HG02981 (cell line): ENCODE measurements at regions not wholly inside any gene's neighbourhood (a gene's known extent, or its start where the extent isn't known, plus 50 kb on each side); places are given as distances from the start of the nearest gene placed in this dataset.

Source experiments
- ATAC-seq: cut with Tn5 transposase; IDR thresholded peaks from one replicate; pipeline ENCODE4 v1.9.1; 2021; ENCODE audit warnings: mild to moderate bottlenecking, moderate library complexity; ENCODE audit not compliant: unreplicated experiment

DNA sequence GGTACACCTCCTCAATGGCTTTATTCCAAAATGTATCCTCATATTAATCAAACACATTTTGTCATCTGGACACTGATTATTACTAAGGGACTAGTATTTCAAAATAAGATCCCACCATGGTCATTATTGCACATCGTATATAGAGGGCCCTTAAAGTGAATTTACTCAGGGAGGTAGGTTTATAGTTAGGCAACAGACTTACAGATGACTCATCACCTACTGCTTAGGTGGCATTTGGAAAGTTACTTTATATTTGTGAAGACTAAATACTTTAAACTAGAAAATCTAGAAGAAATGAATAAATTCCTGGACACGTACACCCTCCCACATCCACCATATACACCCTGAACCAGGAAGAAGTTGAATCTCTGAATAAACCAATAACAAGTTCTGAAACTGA lies 353.0 kb downstream of the KCTD12 start:
- ATAC-seq = no peak

DNA sequence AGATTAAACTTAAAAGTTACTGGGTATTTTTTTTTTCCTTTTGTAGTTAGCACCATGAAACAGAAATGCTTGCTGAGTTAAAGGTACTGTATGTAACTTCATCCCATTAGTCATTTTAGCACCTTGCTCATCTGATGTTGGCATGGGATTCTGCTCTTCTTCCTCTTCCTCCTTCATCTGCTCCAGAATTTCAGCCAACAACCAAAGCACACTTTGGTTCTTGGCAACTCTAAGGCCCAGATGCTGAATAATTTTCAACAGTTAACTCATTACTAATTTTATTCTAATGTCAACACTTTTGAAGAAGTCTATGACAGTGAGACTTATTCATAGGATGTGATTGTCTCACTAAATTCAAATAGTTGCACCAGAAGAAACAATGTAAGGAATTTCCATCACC lies 359.2 kb downstream of the KCTD12 start:
- no peak for ATAC-seq

- ATAC-seq = no peak
These were observed 362.4 kb downstream of the KCTD12 start for GRCh38 chr13:76523740-76524340.

GRCh38 chr13:76522083-76522755 lies 364.0 kb downstream of the KCTD12 start:
- no peak for ATAC-seq

DNA sequence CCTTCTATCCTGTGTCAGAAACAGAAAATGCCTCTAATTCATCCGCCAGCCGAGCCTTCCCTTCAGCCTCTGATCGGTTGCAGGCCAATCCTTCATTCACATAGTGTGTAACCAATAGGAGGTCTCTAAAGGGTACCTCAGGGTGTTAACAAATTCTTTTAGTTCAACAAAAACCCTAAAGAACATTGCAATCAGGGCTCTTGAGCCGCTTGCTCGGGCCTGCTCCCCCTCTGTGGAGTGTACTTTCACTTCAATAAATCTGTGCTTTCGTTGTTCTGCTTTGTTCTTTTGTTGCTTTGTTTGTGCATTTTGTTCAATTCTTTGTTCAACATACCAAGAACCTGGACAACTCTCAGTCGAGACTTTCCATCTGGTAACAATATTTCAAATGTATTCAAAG lies 366.5 kb downstream of the KCTD12 start:
- no peak for ATAC-seq

GRCh38 chr13:76516586-76516985 lies 369.6 kb downstream of the KCTD12 start:
- no peak for ATAC-seq

- no peak for ATAC-seq
These were observed 370.2 kb downstream of the KCTD12 start for GRCh38 chr13:76516013-76516412.

GRCh38 chr13:76512721-76513145 lies 373.5 kb downstream of the KCTD12 start:
- ATAC-seq = no peak

GRCh38 chr13:76505437-76505836 lies 380.8 kb downstream of the KCTD12 start:
- ATAC-seq = no peak

- no peak for ATAC-seq
These were observed 382.4 kb downstream of the KCTD12 start for GRCh38 chr13:76503766-76504165.

GRCh38 chr13:76503291-76503690 lies 382.9 kb downstream of the KCTD12 start:
- no peak for ATAC-seq

DNA sequence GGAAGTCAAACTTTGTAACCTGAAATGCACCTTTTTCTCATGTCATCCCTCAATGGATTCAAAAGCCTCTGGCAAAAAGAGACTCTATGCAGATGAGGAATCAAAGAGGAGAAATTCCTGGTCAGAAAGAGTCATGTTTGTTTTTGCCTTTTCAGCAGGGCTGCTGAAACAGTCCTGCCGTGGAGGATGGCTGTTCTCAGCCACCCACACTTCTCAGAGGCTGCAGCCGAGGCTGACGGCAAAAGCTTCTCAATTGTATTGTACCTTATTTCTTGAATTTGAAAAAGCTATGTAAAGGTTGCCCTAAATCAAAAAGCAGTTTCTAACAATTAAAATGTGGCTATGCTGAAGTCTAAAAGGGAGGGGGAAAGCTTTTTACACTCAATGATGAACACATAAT lies 385.3 kb downstream of the KCTD12 start:
- no peak for ATAC-seq

DNA sequence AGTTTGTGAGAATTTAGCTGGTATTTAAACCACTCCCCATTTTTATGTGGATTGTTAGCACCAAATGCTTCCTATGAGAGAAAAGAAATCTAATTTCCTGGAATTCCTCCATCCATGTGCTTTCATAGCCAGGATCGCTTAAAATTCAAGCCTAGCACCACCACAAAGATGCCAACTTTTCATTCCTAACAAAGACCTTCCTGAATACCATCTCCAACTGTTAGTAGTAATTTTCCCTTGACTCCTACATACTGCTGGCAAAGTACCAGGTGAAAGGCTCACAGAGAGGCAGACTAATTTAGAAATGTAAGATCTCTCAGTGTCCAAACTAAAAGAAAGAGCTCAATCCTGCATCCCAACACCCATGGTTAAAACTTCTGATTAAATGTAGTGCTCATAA lies 386.3 kb downstream of the KCTD12 start:
- no peak for ATAC-seq

DNA sequence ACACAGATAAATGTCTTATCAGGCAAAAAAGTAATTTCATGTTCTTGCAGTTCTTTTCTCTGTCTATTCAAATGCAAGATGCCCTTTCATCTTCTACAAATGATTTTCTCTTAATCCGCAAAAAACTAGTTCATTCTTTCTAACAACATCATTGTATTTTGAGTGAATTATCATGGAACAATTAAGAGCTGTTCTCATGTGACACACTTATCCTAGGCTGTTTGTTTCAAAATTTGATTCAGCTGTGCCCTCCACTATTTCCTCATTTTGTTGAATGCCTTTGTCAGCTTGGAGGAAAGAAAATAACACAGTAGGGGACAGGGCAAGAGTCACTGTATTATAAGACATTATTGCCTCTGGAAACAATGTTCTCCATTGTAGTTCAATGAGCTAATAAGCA lies 396.9 kb downstream of the KCTD12 start:
- ATAC-seq = no peak

- ATAC-seq = no peak
These were observed 404.5 kb downstream of the KCTD12 start for GRCh38 chr13:76481738-76482137.

DNA sequence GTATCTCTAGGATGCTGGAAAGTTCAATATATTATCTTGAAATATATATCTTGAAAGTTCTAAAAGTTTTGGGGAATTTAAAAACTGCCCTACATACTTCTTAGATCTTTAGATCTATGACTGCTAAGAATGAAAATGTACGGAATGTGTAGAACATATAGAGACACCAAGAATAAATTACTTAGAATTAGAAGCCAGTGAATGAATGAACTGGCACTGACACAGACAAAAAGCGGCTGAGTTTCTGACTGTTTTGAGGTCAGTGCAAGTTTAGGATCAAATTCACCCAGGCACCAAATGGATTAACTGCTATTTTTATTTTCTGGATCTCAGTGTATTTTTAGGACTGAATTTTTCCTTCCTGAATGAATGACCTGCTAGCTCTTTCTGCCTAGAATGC lies 411.2 kb downstream of the KCTD12 start:
- no peak for ATAC-seq

GRCh38 chr13:76474356-76474755 lies 411.8 kb downstream of the KCTD12 start:
- ATAC-seq = no peak

- peak; percentile 99 for ATAC-seq
These were observed 412.6 kb downstream of the KCTD12 start for GRCh38 chr13:76473552-76474134.

GRCh38 chr13:76472916-76473315 lies 413.3 kb downstream of the KCTD12 start:
- ATAC-seq = no peak

DNA sequence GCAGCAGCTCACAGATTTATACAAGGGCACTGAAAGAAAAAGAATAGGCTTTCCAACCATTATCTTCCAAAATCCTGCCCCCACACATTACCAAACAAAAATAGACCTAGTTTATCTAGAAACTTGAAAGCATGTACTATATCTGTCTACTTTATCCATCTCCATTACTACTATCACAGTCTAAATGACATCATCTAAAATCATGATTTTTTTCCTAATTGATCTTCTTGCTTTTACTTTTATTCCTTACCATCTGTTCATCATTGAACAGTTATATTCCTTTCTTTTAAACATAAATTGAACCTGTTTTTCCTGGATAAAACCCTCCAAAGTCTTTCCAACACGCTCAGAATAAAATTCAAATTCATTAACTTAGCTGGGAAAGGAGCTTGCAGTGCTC lies 414.7 kb downstream of the KCTD12 start:
- ATAC-seq = no peak

GRCh38 chr13:76470991-76471390 lies 415.2 kb downstream of the KCTD12 start:
- ATAC-seq = no peak

GRCh38 chr13:76466043-76466442 lies 420.2 kb downstream of the KCTD12 start:
- no peak for ATAC-seq

GRCh38 chr13:76463314-76463713 lies 422.9 kb downstream of the KCTD12 start:
- ATAC-seq = no peak
